B cell (primary cell): ENCODE measurements at regions not wholly inside any gene's neighbourhood (a gene's known extent, or its start where the extent isn't known, plus 50 kb on each side); places are given as distances from the start of the nearest gene placed in this dataset.

ENCODE experiments used
- ATAC-seq: fragments of 200-7000 bp; cut with Tn5 transposase; one replicate; pipeline ENCODE4 v1.10.0; 2021; ENCODE audit warnings: low read depth, mild to moderate bottlenecking, moderate number of reproducible peaks, moderate library complexity
- CTCF ChIA-PET: fragments of 350-600 bp; sonication (Branson Sonifier 250); formaldehyde crosslinking; loops from one replicate; lab custom pipeline; 2021; ENCODE audit warnings: antibody characterized with exemption, inconsistent platforms; lab: Charles Lee
- POLR2A ChIA-PET: fragments of 350-600 bp; sonication (Branson Sonifier 250); formaldehyde crosslinking; loops from one replicate; lab custom pipeline; 2021; ENCODE audit warnings: antibody characterized with exemption; lab: Charles Lee
- DNase-seq: peaks from one replicate; pipeline ENCODE4 v3.0.0; 2013
- H2AFZ ChIP-seq: 2 replicates; pipeline ENCODE4 v1.6.1; 2012; ENCODE audit warnings: mild to moderate bottlenecking, low read depth, low read length; ENCODE audit not compliant: insufficient read depth, poor library complexity, severe bottlenecking
- H3K27ac ChIP-seq, 2 donors: 1 replicate in 1 of 2; 2 replicates in 1 of 2; pipeline ENCODE4 v1.5.1; 2012 to 2013; ENCODE audit warnings: low read length in 2 of 2, mild to moderate bottlenecking in 2 of 2, moderate library complexity in 1 of 2
- H3K27me3 ChIP-seq, 4 experiments: fragments of 200-600 bp in 1 of 4; sonication (generic) in 1 of 4; replicated peaks in 1 of 4; 1 replicate in 2 of 4; 2 replicates in 2 of 4; pipeline versions ENCODE4 v1.6.1 to v1.7.0; 2013 to 2016; ENCODE audit warnings: low read length in 3 of 4, mild to moderate bottlenecking in 2 of 4, mixed read lengths in 1 of 4, moderate library complexity in 1 of 4; ENCODE audit not compliant: insufficient read depth in 4 of 4, control insufficient read depth in 3 of 4; ENCODE audit errors: control extremely low read depth in 1 of 4
- H3K36me3 ChIP-seq, 2 experiments: replicated peaks in 1 of 2; 1 replicate in 1 of 2; 2 replicates in 1 of 2; pipeline versions ENCODE4 v1.6.1 to v1.7.1; 2013; ENCODE audit warnings: low read length in 1 of 2; ENCODE audit not compliant: insufficient read depth in 2 of 2, control insufficient read depth in 1 of 2; ENCODE audit errors: control extremely low read depth in 1 of 2, extremely low read depth in 1 of 2
- H3K4me1 ChIP-seq, 2 donors: fragments of 200-600 bp in 1 of 2; sonication (generic) in 1 of 2; 1 replicate in 1 of 2; 2 replicates in 1 of 2; pipeline versions ENCODE4 v1.5.1 to v1.6.1; 2013 to 2017; ENCODE audit warnings: low read length in 2 of 2; ENCODE audit not compliant: control insufficient read depth in 2 of 2, insufficient read depth in 2 of 2
- H3K4me2 ChIP-seq: replicated peaks from 2 replicates; pipeline ENCODE3; 2012; ENCODE audit warnings: mild to moderate bottlenecking, low read depth, low read length; ENCODE audit not compliant: poor library complexity, severe bottlenecking
- H3K4me3 ChIP-seq, 5 experiments: fragments of 200-600 bp in 1 of 5; sonication (generic) in 1 of 5; 1 replicate in 3 of 5; 2 replicates in 2 of 5; pipeline versions ENCODE4 v1.5.1 to v1.7.0; 2011 to 2016; ENCODE audit warnings: low read length in 4 of 5, mild to moderate bottlenecking in 4 of 5, low read depth in 2 of 5, control low read depth in 1 of 5, moderate library complexity in 1 of 5; ENCODE audit not compliant: insufficient read depth in 1 of 5; ENCODE audit errors: control extremely low read depth in 1 of 5, extremely low read depth in 1 of 5
- H3K79me2 ChIP-seq: fragments of 200-600 bp; sonication (generic); one replicate; pipeline ENCODE4 v1.6.0; 2016; ENCODE audit warnings: low read length; ENCODE audit not compliant: control insufficient read depth, insufficient read depth
- H3K9ac ChIP-seq: fragments of 200-600 bp; sonication (generic); 2 replicates; pipeline ENCODE4 v1.6.1; 2017; ENCODE audit warnings: mild to moderate bottlenecking, low read length, moderate library complexity
- H3K9me3 ChIP-seq, 3 donors: one replicate each; pipeline versions ENCODE4 v1.6.1 to v1.7.1; 2013; ENCODE audit warnings: low read length in 2 of 3; ENCODE audit not compliant: control insufficient read depth in 2 of 3, insufficient read depth in 1 of 3; ENCODE audit errors: control extremely low read depth in 1 of 3
- H4K20me1 ChIP-seq: 2 replicates; pipeline ENCODE4 v1.6.0; 2012; ENCODE audit warnings: mild to moderate bottlenecking, low read length; ENCODE audit not compliant: insufficient read depth, control insufficient read depth, poor library complexity, severe bottlenecking
- H3K27ac Mint-ChIP-seq: one replicate; pipeline ENCODE4 v1.8.0; 2021; ENCODE audit warnings: mixed read lengths
- H3K27me3 Mint-ChIP-seq: one replicate; pipeline ENCODE4 v1.8.0; 2021; ENCODE audit warnings: mixed read lengths
- H3K4me1 Mint-ChIP-seq: one replicate; pipeline ENCODE4 v1.8.0; 2021; ENCODE audit warnings: mixed read lengths
- H3K4me3 Mint-ChIP-seq: one replicate; pipeline ENCODE4 v1.8.0; 2021; ENCODE audit warnings: mixed read lengths
- H3K9me3 Mint-ChIP-seq: one replicate; pipeline ENCODE4 v1.8.0; 2022; ENCODE audit warnings: mixed read lengths; ENCODE audit not compliant: insufficient read depth
- CTCF ChIP-seq: fragments of 200-600 bp; IDR thresholded peaks from one replicate; pipeline ENCODE4 v1.8.0; 2022; ENCODE audit warnings: antibody characterized with exemption, mild to moderate bottlenecking
- EZH2 ChIP-seq: IDR thresholded peaks from 2 replicates; pipeline ENCODE4 v1.6.1; 2012; ENCODE audit warnings: borderline replicate concordance, low read depth, mild to moderate bottlenecking, moderate library complexity, low read length; ENCODE audit not compliant: insufficient read depth, poor library complexity, severe bottlenecking
- WGBS: methylation state at CpG from one replicate; pipeline ENCODE4 v1.1.5; 2013; ENCODE audit warnings: missing lambda C conversion rate; ENCODE audit not compliant: insufficient coverage; 5-methylcytosine and 5-hydroxymethylcytosine counted together
- intact Hi-C: fragments of 100-400 bp; cut with micrococcal nuclease; formaldehyde crosslinking; loops from one replicate; pipeline ENCODE4 v1.10.0; 2022

GRCh38 chr1:164086832-164087231 lies 472.2 kb upstream of the PBX1 start:
- H3K27me3 ChIP-seq: no peaks in the 10 kb centered on the region
- POLR2A ChIA-PET: no interaction called here
- CTCF ChIA-PET: no interaction called here
- no peaks in the 10 kb centered on the region for H4K20me1 ChIP-seq
- no peak overlapping the region for H3K27ac ChIP-seq
- H3K9me3 ChIP-seq: no peaks in the 10 kb centered on the region
- no peaks in the 10 kb centered on the region for H3K36me3 ChIP-seq
- H3K9me3 Mint-ChIP-seq: peaks cover 5% of the 10 kb centered on the region
- TF ChIP-seq CTCF: no peak
- no peak for TF ChIP-seq EZH2
- no peak overlapping the region for H3K4me2 ChIP-seq
- no peak for DNase-seq
- H3K79me2 ChIP-seq: no peaks in the 10 kb centered on the region
- H3K4me3 ChIP-seq: no peak overlapping the region
- no peak overlapping the region for H2AFZ ChIP-seq
- H3K9ac ChIP-seq: no peak overlapping the region
- H3K4me1 Mint-ChIP-seq: no peaks in the 10 kb centered on the region
- no peak for ATAC-seq
- no peaks in the 10 kb centered on the region for H3K4me1 ChIP-seq
- H3K4me3 Mint-ChIP-seq: no peak overlapping the region
- no peaks in the 10 kb centered on the region for H3K27me3 Mint-ChIP-seq
- no peak overlapping the region for H3K27ac Mint-ChIP-seq
- intact Hi-C loops: no loop called here

GRCh38 chr1:164087906-164088453 lies 471.0 kb upstream of the PBX1 start:
- Histone ChIP-seq H2AFZ (no peak overlapping the region), H4K20me1 (no peaks in the 10 kb centered on the region), H3K4me2 (no peak overlapping the region), H3K27ac (no peak overlapping the region), H3K9me3 (peaks cover 0 to 6% (median 4%) of the 10 kb centered on the region in 3 donors), H3K79me2 (no peaks in the 10 kb centered on the region), H3K4me3 (no peak overlapping the region), H3K36me3 (no peaks in the 10 kb centered on the region), H3K9ac (no peak overlapping the region), H3K27me3 (no peaks in the 10 kb centered on the region), H3K4me1 (no peaks in the 10 kb centered on the region)
- CTCF ChIA-PET: no interaction called here
- Mint-ChIP-seq H3K27me3 (no peaks in the 10 kb centered on the region), H3K27ac (no peak overlapping the region), H3K9me3 (peaks cover 5% of the 10 kb centered on the region), H3K4me1 (no peaks in the 10 kb centered on the region), H3K4me3 (no peak overlapping the region)
- intact Hi-C loops: no loop called here
- WGBS: 62% methylated on average over 4 of the region's 6 CpGs
- DNase-seq (no peak), ATAC-seq (no peak)
- TF ChIP-seq EZH2: no peak
- no peak for TF ChIP-seq CTCF
- POLR2A ChIA-PET: no interaction called here
